T-helper 2 cell treated with Interferon-gamma antibody and Interleukin-4, amounts not matched to agents 5 μg/mL and 100 μg/mL, for 36 hours (primary cell): ENCODE measurements at regions not wholly inside any gene's neighbourhood (a gene's known extent, or its start where the extent isn't known, plus 50 kb on each side); places are given as distances from the start of the nearest gene placed in this dataset.

ENCODE experiments used
- DNase-seq: peaks from one replicate; pipeline ENCODE4 v3.0.0; 2021; ENCODE audit warnings: low spot score
- H3K27ac Mint-ChIP-seq: one replicate; pipeline ENCODE4 v1.8.0; 2021; ENCODE audit warnings: mild to moderate bottlenecking, mixed read lengths
- H3K27me3 Mint-ChIP-seq: one replicate; pipeline ENCODE4 v1.8.0; 2021; ENCODE audit warnings: low read depth, mixed read lengths
- H3K36me3 Mint-ChIP-seq: one replicate; pipeline ENCODE4 v1.8.0; 2021; ENCODE audit warnings: low read depth, mixed read lengths
- H3K4me1 Mint-ChIP-seq: one replicate; pipeline ENCODE4 v1.8.0; 2021; ENCODE audit warnings: low read depth, mixed read lengths
- H3K4me3 Mint-ChIP-seq: one replicate; pipeline ENCODE4 v1.8.0; 2022; ENCODE audit warnings: mild to moderate bottlenecking, moderate library complexity, mixed read lengths
- H3K9me3 Mint-ChIP-seq: one replicate; pipeline ENCODE4 v1.8.0; 2021; ENCODE audit warnings: mixed read lengths

GRCh38 chr5:103472830-103473229, 89.8 kb downstream of the NUDT12 start:
- peaks cover 21% of the 10 kb centered on the region for H3K27me3 Mint-ChIP-seq

GRCh38 chr5:103472265-103472664, 90.3 kb downstream of the NUDT12 start:
- H3K27me3 Mint-ChIP-seq, result peaks cover 21% of the 10 kb centered on the region
- H3K27ac Mint-ChIP-seq, result no peak overlapping the region
- H3K4me1 Mint-ChIP-seq, result no peaks in the 10 kb centered on the region
- no peak overlapping the region for H3K4me3 Mint-ChIP-seq
- no peaks in the 10 kb centered on the region for H3K9me3 Mint-ChIP-seq
- no peak for DNase-seq
- no peaks in the 10 kb centered on the region for H3K36me3 Mint-ChIP-seq

More at GRCh38 chr5:103472830-103473229, 89.8 kb downstream of the NUDT12 start:
- Mint-ChIP-seq H3K36me3 (no peaks in the 10 kb centered on the region), H3K27ac (no peak overlapping the region), H3K4me3 (no peak overlapping the region), H3K4me1 (no peaks in the 10 kb centered on the region), H3K9me3 (no peaks in the 10 kb centered on the region)
- DNase-seq, result no peak

- Mint-ChIP-seq H3K27ac (no peak overlapping the region), H3K9me3 (no peaks in the 10 kb centered on the region), H3K4me1 (no peaks in the 10 kb centered on the region), H3K36me3 (no peaks in the 10 kb centered on the region), H3K4me3 (no peak overlapping the region), H3K27me3 (peaks cover 19% of the 10 kb centered on the region)
- no peak for DNase-seq
Measured at GRCh38 chr5:103469288-103470040, 93.1 kb downstream of the NUDT12 start.

- no peak overlapping the region for H3K27ac Mint-ChIP-seq
- H3K9me3 Mint-ChIP-seq, result no peaks in the 10 kb centered on the region
- H3K36me3 Mint-ChIP-seq, result no peaks in the 10 kb centered on the region
Measured at GRCh38 chr5:103467831-103468230, 94.8 kb downstream of the NUDT12 start.

GRCh38 chr5:103466495-103466894, 96.1 kb downstream of the NUDT12 start:
- H3K27me3 Mint-ChIP-seq, result peaks cover 15% of the 10 kb centered on the region
- no peaks in the 10 kb centered on the region for H3K4me1 Mint-ChIP-seq
- H3K27ac Mint-ChIP-seq, result no peak overlapping the region
- no peaks in the 10 kb centered on the region for H3K9me3 Mint-ChIP-seq
- H3K4me3 Mint-ChIP-seq, result no peak overlapping the region
- DNase-seq, result no peak
- H3K36me3 Mint-ChIP-seq, result no peaks in the 10 kb centered on the region

More at GRCh38 chr5:103467831-103468230, 94.8 kb downstream of the NUDT12 start:
- DNase-seq, result no peak
- H3K27me3 Mint-ChIP-seq, result peaks cover 20% of the 10 kb centered on the region
- H3K4me1 Mint-ChIP-seq, result no peaks in the 10 kb centered on the region
- no peak overlapping the region for H3K4me3 Mint-ChIP-seq

- no peaks in the 10 kb centered on the region for H3K4me1 Mint-ChIP-seq
- no peaks in the 10 kb centered on the region for H3K9me3 Mint-ChIP-seq
- no peak overlapping the region for H3K4me3 Mint-ChIP-seq
- H3K27me3 Mint-ChIP-seq, result peaks cover 11% of the 10 kb centered on the region
- DNase-seq, result no peak
- no peaks in the 10 kb centered on the region for H3K36me3 Mint-ChIP-seq
- no peak overlapping the region for H3K27ac Mint-ChIP-seq
Measured at GRCh38 chr5:103465891-103466290, 96.7 kb downstream of the NUDT12 start.

- H3K9me3 Mint-ChIP-seq, result no peaks in the 10 kb centered on the region
- no peaks in the 10 kb centered on the region for H3K36me3 Mint-ChIP-seq
- no peaks in the 10 kb centered on the region for H3K4me1 Mint-ChIP-seq
- no peak for DNase-seq
- H3K4me3 Mint-ChIP-seq, result no peak overlapping the region
- peaks cover 14% of the 10 kb centered on the region for H3K27me3 Mint-ChIP-seq
- H3K27ac Mint-ChIP-seq, result no peak overlapping the region
Measured at GRCh38 chr5:103464835-103465484, 97.6 kb downstream of the NUDT12 start.

GRCh38 chr5:103463261-103463660, 99.3 kb downstream of the NUDT12 start:
- Mint-ChIP-seq H3K27ac (no peak overlapping the region), H3K36me3 (no peaks in the 10 kb centered on the region), H3K9me3 (no peaks in the 10 kb centered on the region), H3K4me1 (no peaks in the 10 kb centered on the region), H3K27me3 (peaks cover 8% of the 10 kb centered on the region), H3K4me3 (no peak overlapping the region)
- no peak for DNase-seq

- DNase-seq, result no peak
- no peaks in the 10 kb centered on the region for H3K9me3 Mint-ChIP-seq
- H3K4me3 Mint-ChIP-seq, result no peak overlapping the region
- no peak overlapping the region for H3K27ac Mint-ChIP-seq
- H3K27me3 Mint-ChIP-seq, result peaks cover 12% of the 10 kb centered on the region
- no peaks in the 10 kb centered on the region for H3K36me3 Mint-ChIP-seq
- H3K4me1 Mint-ChIP-seq, result no peaks in the 10 kb centered on the region
Measured at GRCh38 chr5:103461243-103461642, 101.3 kb downstream of the NUDT12 start.

- H3K4me1 Mint-ChIP-seq, result no peaks in the 10 kb centered on the region
- H3K9me3 Mint-ChIP-seq, result no peaks in the 10 kb centered on the region
- H3K27me3 Mint-ChIP-seq, result peaks cover 11% of the 10 kb centered on the region
- no peak overlapping the region for H3K27ac Mint-ChIP-seq
- H3K4me3 Mint-ChIP-seq, result no peak overlapping the region
- no peaks in the 10 kb centered on the region for H3K36me3 Mint-ChIP-seq
- no peak for DNase-seq
Measured at GRCh38 chr5:103458497-103459040, 104.0 kb downstream of the NUDT12 start.

- no peak overlapping the region for H3K27ac Mint-ChIP-seq
- H3K9me3 Mint-ChIP-seq, result no peaks in the 10 kb centered on the region
- no peak overlapping the region for H3K4me3 Mint-ChIP-seq
- H3K36me3 Mint-ChIP-seq, result no peaks in the 10 kb centered on the region
- DNase-seq, result no peak
- no peaks in the 10 kb centered on the region for H3K4me1 Mint-ChIP-seq
- peaks cover 6% of the 10 kb centered on the region for H3K27me3 Mint-ChIP-seq
Measured at GRCh38 chr5:103456476-103456875, 106.1 kb downstream of the NUDT12 start.

GRCh38 chr5:103455796-103456195, 106.8 kb downstream of the NUDT12 start:
- Mint-ChIP-seq H3K27ac (no peak overlapping the region), H3K36me3 (no peaks in the 10 kb centered on the region), H3K27me3 (peaks cover 7% of the 10 kb centered on the region), H3K4me3 (no peak overlapping the region), H3K9me3 (no peaks in the 10 kb centered on the region), H3K4me1 (no peaks in the 10 kb centered on the region)
- no peak for DNase-seq

GRCh38 chr5:103454770-103455169, 107.8 kb downstream of the NUDT12 start:
- Mint-ChIP-seq H3K36me3 (no peaks in the 10 kb centered on the region), H3K27me3 (peaks cover 7% of the 10 kb centered on the region), H3K27ac (no peak overlapping the region), H3K4me1 (no peaks in the 10 kb centered on the region), H3K4me3 (no peak overlapping the region), H3K9me3 (no peaks in the 10 kb centered on the region)
- DNase-seq, result no peak

GRCh38 chr5:103452666-103453065, 109.9 kb downstream of the NUDT12 start:
- Mint-ChIP-seq H3K27me3 (peaks cover 7% of the 10 kb centered on the region), H3K27ac (no peak overlapping the region), H3K4me3 (no peak overlapping the region), H3K36me3 (no peaks in the 10 kb centered on the region), H3K9me3 (no peaks in the 10 kb centered on the region), H3K4me1 (peaks cover under 1% of the 10 kb centered on the region)
- no peak for DNase-seq
